Endothelial cell of umbilical vein (primary cell): ENCODE measurements at regions not wholly inside any gene's neighbourhood (a gene's known extent, or its start where the extent isn't known, plus 50 kb on each side); places are given as distances from the start of the nearest gene placed in this dataset.

Source experiments
- BruUV-seq: library from RNA; stranded (reverse); fragments of 400-500 nt; replicated peaks from 2 replicates; lab custom pipeline; 2021; lab: Mats Ljungman, UMichigan
- CTCF ChIA-PET: fragments of 300-600, 350-600 bp; sonication (Branson Sonifier 250); formaldehyde crosslinking; loops from one replicate; lab custom pipeline; 2021; ENCODE audit warnings: antibody characterized with exemption, inconsistent platforms; lab: Charles Lee
- POLR2A ChIA-PET: fragments of 300-600, 350-600 bp; sonication (Branson Sonifier 250); formaldehyde crosslinking; loops from one replicate; lab custom pipeline; 2021; ENCODE audit warnings: antibody characterized with exemption, inconsistent platforms; lab: Charles Lee
- DNase-seq: peaks from one replicate; pipeline ENCODE4 v3.0.0-alpha.2; 2011; ENCODE audit warnings: low read depth, low spot score
- FAIRE-seq: peaks from 2 replicates; lab custom pipeline; 2011; peaks lifted over from hg19 to GRCh38; lab: Jason Lieb, UNC
- H2AFZ ChIP-seq: 2 replicates; pipeline ENCODE4 v1.6.0; 2012; ENCODE audit warnings: low read depth, low read length, control low read depth, inconsistent platforms
- H3K27ac ChIP-seq: 2 replicates; pipeline ENCODE4 v1.5.1; 2011; ENCODE audit warnings: low read depth, mild to moderate bottlenecking, control low read depth, low read length, moderate library complexity; ENCODE audit not compliant: insufficient read depth
- H3K27me3 ChIP-seq, 2 experiments: 2 replicates each; pipeline versions ENCODE4 v1.6.0 to v1.6.1; 2011; ENCODE audit warnings: low read length in 2 of 2, mixed read lengths in 1 of 2; ENCODE audit not compliant: control insufficient read depth in 2 of 2, insufficient read depth in 2 of 2
- H3K36me3 ChIP-seq, 2 experiments: 2 replicates in 1 of 2; 3 replicates in 1 of 2; pipeline ENCODE4 v1.5.1; 2011; ENCODE audit warnings: low read length in 2 of 2, mild to moderate bottlenecking in 1 of 2, moderate library complexity in 1 of 2; ENCODE audit not compliant: control insufficient read depth in 2 of 2, insufficient read depth in 2 of 2; ENCODE audit errors: extremely low read depth in 1 of 2
- H3K4me1 ChIP-seq: 3 replicates; pipeline ENCODE4 v1.5.1; 2011; ENCODE audit warnings: mild to moderate bottlenecking, low read length; ENCODE audit not compliant: control insufficient read depth, insufficient read depth; ENCODE audit errors: extremely low read depth
- H3K4me2 ChIP-seq: 2 replicates; pipeline ENCODE4 v1.6.1; 2011; ENCODE audit warnings: low read length, control low read depth, mixed read lengths; ENCODE audit not compliant: insufficient read depth
- H3K4me3 ChIP-seq, 3 experiments: fragments of 200-600 bp in 1 of 3; sonication (generic), shearing (Covaris generic) in 1 of 3; replicated peaks in 1 of 3; 2 replicates each; pipeline ENCODE4 v1.5.1; 2011 to 2016; ENCODE audit warnings: control low read depth in 3 of 3, low read length in 3 of 3, mild to moderate bottlenecking in 2 of 3, inconsistent platforms in 1 of 3, low read depth in 1 of 3, moderate library complexity in 1 of 3; ENCODE audit not compliant: insufficient read depth in 1 of 3
- H3K79me2 ChIP-seq: 2 replicates; pipeline ENCODE4 v1.6.0; 2012; ENCODE audit warnings: low read length, inconsistent platforms; ENCODE audit not compliant: control insufficient read depth, insufficient read depth
- H3K9ac ChIP-seq: replicated peaks from 2 replicates; pipeline ENCODE3; 2011; ENCODE audit warnings: low read length, control low read depth; ENCODE audit not compliant: insufficient read depth; ENCODE audit errors: extremely low read depth
- H3K9me1 ChIP-seq: replicated peaks from 3 replicates; pipeline ENCODE4 v1.6.0; 2011; ENCODE audit warnings: mild to moderate bottlenecking, low read length; ENCODE audit not compliant: control insufficient read depth, insufficient read depth; ENCODE audit errors: extremely low read depth
- H3K9me3 ChIP-seq: replicated peaks from 2 replicates; pipeline ENCODE4 v1.5.1; 2012; ENCODE audit warnings: low read length, inconsistent platforms; ENCODE audit not compliant: control insufficient read depth, insufficient read depth
- H4K20me1 ChIP-seq: replicated peaks from 2 replicates; pipeline ENCODE3; 2011; ENCODE audit warnings: mild to moderate bottlenecking, low read length; ENCODE audit not compliant: control insufficient read depth, insufficient read depth; ENCODE audit errors: extremely low read depth
- CTCF ChIP-seq, 2 donors: IDR thresholded peaks; 1 replicate in 1 of 2; 2 replicates in 1 of 2; pipeline ENCODE4 v1.5.1; 2011; ENCODE audit warnings: low read length in 2 of 2, mild to moderate bottlenecking in 2 of 2, moderate library complexity in 2 of 2, control low read depth in 1 of 2, inconsistent platforms in 1 of 2, low read depth in 1 of 2; ENCODE audit not compliant: insufficient read depth in 1 of 2; ENCODE audit errors: extremely low read depth in 1 of 2
- EZH2 ChIP-seq: IDR thresholded peaks from 2 replicates; pipeline ENCODE4 v1.6.1; 2012; ENCODE audit warnings: borderline replicate concordance, low read depth, mild to moderate bottlenecking, moderate library complexity, low read length, inconsistent platforms; ENCODE audit not compliant: severe bottlenecking
- FOS ChIP-seq: IDR thresholded peaks from 2 replicates; pipeline ENCODE4 v1.6.1; 2011; ENCODE audit warnings: mild to moderate bottlenecking, low read length, moderate library complexity, borderline replicate concordance; ENCODE audit not compliant: insufficient read depth
- GATA2 ChIP-seq: IDR thresholded peaks from 2 replicates; pipeline ENCODE4 v1.7.0; 2011; ENCODE audit warnings: low read depth, mild to moderate bottlenecking, moderate library complexity, mixed read lengths, low read length; ENCODE audit not compliant: insufficient read length, insufficient read depth
- JUN ChIP-seq: IDR thresholded peaks from 2 replicates; pipeline ENCODE4 v1.6.1; 2011; ENCODE audit warnings: borderline replicate concordance, low read depth; ENCODE audit not compliant: insufficient read length, insufficient read depth
- MAX ChIP-seq: IDR thresholded peaks from 2 replicates; pipeline ENCODE4 v1.6.1; 2011; ENCODE audit not compliant: insufficient read depth, insufficient read length
- MYC ChIP-seq: IDR thresholded peaks from one replicate; pipeline ENCODE4 v1.6.1; 2011; ENCODE audit warnings: mild to moderate bottlenecking, low read depth, low read length
- POLR2A ChIP-seq: IDR thresholded peaks from 2 replicates; pipeline ENCODE4 v1.6.1; 2012; ENCODE audit warnings: low read depth, mild to moderate bottlenecking, control low read depth, low read length
- POLR2AphosphoS5 ChIP-seq: IDR thresholded peaks from 2 replicates; pipeline ENCODE4 v1.6.1; 2012; ENCODE audit warnings: low read depth, mild to moderate bottlenecking, control low read depth, low read length, moderate library complexity; ENCODE audit not compliant: insufficient read depth
- dilution Hi-C: fragments of 300-500 bp; cut with MboI; formaldehyde crosslinking; loops from one replicate; pipeline ENCODE4 v1.15.0; 2019; ENCODE audit warnings: low sequenced_read_pairs; ENCODE audit not compliant: extremely low pct_ligation_motif_present
- intact Hi-C: fragments of 100-400 bp; cut with micrococcal nuclease; formaldehyde crosslinking; loops from one replicate; pipeline ENCODE4 v1.10.0; 2022

GRCh38 chr9:117903453-117903852, 199.2 kb downstream of the TLR4 start:
- Histone ChIP-seq H4K20me1 (no peaks in the 10 kb centered on the region), H3K36me3 (no peaks in the 10 kb centered on the region), H3K4me1 (no peaks in the 10 kb centered on the region), H3K9ac (no peak overlapping the region), H3K79me2 (no peaks in the 10 kb centered on the region), H3K9me1 (no peaks in the 10 kb centered on the region), H2AFZ (no peak overlapping the region), H3K4me3 (no peak overlapping the region), H3K27me3 (no peaks in the 10 kb centered on the region), H3K9me3 (no peaks in the 10 kb centered on the region), H3K4me2 (no peak overlapping the region), H3K27ac (no peak overlapping the region)
- dilution Hi-C loops (no loop called here), intact Hi-C loops (no loop called here)
- FAIRE-seq (no peak), DNase-seq (no peak)
- no TSS peak for BruUV-seq
- ChIA-PET POLR2A (no interaction called here), CTCF (no interaction called here)
- TF ChIP-seq MAX (no peak), EZH2 (no peak), MYC (no peak), FOS (no peak), POLR2AphosphoS5 (no peak)

GRCh38 chr9:117906763-117907162, 202.6 kb downstream of the TLR4 start:
- H3K36me3 ChIP-seq, result no peaks in the 10 kb centered on the region
- H3K9me3 ChIP-seq, result no peaks in the 10 kb centered on the region
- no peaks in the 10 kb centered on the region for H4K20me1 ChIP-seq
- H2AFZ ChIP-seq, result no peak overlapping the region
- BruUV-seq, result no TSS peak
- H3K27ac ChIP-seq, result no peak overlapping the region
- H3K27me3 ChIP-seq, result no peaks in the 10 kb centered on the region
- ChIA-PET CTCF (no interaction called here), POLR2A (no interaction called here)
- no peaks in the 10 kb centered on the region for H3K79me2 ChIP-seq
- no peaks in the 10 kb centered on the region for H3K9me1 ChIP-seq
- FAIRE-seq (no peak), DNase-seq (no peak)
- H3K9ac ChIP-seq, result no peak overlapping the region
- dilution Hi-C loops (no loop called here), intact Hi-C loops (no loop called here)
- TF ChIP-seq FOS, result no peak
- TF ChIP-seq POLR2A, result no peak
- no peak for TF ChIP-seq EZH2
- TF ChIP-seq CTCF (IDR thresholded peaks at IDR 0.05; ENCODE audit: extremely low read depth in 1 of 2, insufficient read depth in 1 of 2, low read depth in 1 of 2, low read length in 2 of 2), result no peak
- no peak for TF ChIP-seq MAX
- TF ChIP-seq POLR2AphosphoS5, result no peak
- no peak for TF ChIP-seq MYC
- no peak for TF ChIP-seq GATA2
- TF ChIP-seq JUN, result no peak
- no peak overlapping the region for H3K4me2 ChIP-seq
- H3K4me3 ChIP-seq, result no peak overlapping the region
- no peaks in the 10 kb centered on the region for H3K4me1 ChIP-seq
